NCI-H748 (cell line): ENCODE measurements at regions not wholly inside any gene's neighbourhood (a gene's known extent, or its start where the extent isn't known, plus 50 kb on each side); places are given as distances from the start of the nearest gene placed in this dataset.
"Not testable (repeated sequence)": the region's sequence is repeated elsewhere in the genome, so short reads cannot be mapped to it uniquely, and the experiment has no call there.

ENCODE experiments used
- DNase-seq: peaks from one replicate; lab custom pipeline; 2025; ENCODE audit not compliant: unreplicated experiment; lab: John Stamatoyannopoulos, UW

DNA sequence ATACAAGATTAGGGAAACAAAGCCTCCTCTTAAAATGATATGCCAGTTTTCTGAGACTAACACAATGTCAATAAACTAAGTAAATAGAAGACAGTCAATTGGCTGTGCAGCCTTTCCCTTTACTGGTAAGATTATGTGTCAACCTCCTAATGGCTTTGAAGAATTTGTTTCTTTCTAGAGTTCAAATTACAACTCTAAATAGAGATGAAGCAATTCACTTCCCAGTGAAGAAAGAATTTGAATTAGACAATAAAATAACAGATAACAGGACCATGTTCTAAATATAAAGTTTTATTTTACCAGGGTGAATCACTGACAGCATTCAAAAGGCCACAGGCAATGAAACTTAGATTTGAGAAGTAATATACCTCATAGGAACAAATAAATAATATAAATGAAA, 680.3 kb downstream of the PLA2G4A start:
- peak; percentile 66 for DNase-seq

DNA sequence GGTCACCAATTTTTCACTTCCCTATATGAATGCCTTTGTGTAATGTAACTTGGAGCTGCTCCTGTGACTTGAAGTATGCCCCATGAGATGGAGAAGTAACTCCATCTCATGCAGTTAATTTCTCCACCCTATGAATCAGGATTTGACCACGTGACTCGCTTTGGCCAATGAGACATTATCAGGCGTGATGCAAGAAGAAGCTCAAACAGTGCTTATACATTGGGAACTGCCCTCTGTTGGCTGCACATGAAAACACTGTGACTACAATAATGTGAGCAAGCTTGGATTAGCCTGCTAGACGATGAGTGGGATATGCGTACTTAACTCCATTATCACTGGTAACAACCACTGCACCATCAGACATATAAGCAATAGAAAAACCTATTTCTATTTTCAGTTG, 684.4 kb downstream of the PLA2G4A start:
- no peak for DNase-seq

DNA sequence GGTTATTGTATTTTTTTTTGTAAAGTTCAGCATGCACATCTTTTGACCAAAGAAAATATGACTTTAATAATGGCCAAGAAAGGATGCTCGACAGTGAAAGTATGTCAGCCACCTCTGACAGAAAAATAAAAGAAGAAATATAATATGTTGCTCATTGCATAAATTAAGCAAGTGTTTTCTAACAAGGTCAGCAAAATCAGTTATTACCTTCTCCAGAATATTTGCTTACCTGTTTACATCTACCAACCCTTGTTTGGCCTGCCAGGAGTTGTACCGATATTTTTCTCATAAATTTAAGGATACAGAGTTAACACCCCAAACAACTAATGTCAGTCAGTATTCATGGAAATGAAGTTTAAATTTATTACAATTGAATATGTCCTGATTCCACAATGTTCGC, 685.4 kb downstream of the PLA2G4A start:
- DNase-seq, result no peak

DNA sequence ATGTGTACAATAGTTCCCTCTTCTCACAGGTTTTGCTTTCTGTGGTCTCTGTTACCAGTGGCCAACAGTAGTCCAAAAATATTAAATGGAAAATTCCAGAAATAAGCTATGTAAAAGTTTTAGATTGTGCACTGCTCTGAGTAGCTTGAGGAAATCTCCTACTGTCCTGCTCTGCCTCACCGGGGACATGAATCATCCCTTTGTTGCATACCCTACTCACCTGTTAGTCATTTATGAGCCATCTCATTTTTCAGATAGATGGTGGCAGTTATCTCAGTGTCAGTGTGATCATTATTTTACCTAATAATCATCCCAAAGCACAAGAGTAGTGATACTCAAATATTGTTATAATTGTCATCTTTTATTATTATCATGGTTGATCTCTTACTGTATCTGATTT, 688.1 kb downstream of the PLA2G4A start:
- peak; percentile 70 for DNase-seq

DNA sequence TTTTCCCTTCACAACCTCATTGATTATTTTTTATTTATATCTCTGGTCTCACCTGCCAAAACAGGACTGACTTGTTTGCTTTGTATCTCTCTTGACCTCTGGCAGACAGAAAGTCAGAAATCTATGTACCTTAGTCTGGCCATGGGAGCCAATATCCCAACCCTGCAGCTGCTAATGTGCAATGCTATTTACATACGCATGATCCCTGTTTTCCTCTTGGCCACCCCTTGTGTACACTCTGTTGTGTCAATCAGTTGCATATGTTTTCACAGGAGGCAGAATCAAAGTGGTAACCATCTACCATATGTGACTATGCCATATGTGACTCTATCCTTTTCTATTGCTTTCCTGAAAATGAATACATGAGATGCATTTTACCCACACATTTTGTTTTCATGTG, 688.8 kb downstream of the PLA2G4A start:
- peak; percentile 96 for DNase-seq

DNA sequence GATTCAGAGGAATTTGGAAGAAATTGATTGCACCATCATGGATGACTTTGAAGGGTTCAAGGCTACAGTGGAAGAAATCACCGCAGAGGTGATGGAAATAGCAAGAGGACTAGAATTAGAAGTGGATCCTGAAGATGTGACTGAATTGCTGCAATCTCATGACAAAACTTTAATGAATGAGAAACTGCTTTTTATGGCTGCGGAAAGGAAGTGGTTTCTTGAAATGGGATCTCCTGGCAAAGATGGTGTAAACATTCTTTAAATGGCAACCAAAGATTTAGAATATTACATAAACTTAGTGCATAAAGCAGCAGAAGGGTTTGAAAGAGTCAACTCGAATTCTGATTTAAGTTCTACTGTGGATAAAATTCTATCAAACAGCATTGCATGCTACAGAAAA, 698.6 kb downstream of the PLA2G4A start:
- no peak for DNase-seq

DNA sequence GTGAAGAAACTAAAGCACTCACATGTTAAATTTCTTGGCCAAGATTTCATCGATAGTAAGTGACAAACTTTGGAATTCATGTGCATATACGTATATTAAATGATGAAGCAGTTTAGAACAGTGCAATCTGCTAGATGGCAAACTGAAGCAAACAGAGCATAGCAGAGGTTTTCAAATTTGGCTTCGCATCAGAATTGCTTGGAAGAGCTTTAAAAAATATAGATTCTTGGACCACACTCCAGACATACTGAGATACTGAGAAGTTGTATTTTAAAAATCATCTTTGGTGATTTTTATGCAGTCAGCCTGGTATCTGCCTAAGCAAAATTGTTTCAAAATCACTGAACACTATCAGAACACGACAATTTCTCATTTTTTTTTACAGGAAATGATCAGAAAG, 709.2 kb downstream of the PLA2G4A start:
- no peak for DNase-seq

DNA sequence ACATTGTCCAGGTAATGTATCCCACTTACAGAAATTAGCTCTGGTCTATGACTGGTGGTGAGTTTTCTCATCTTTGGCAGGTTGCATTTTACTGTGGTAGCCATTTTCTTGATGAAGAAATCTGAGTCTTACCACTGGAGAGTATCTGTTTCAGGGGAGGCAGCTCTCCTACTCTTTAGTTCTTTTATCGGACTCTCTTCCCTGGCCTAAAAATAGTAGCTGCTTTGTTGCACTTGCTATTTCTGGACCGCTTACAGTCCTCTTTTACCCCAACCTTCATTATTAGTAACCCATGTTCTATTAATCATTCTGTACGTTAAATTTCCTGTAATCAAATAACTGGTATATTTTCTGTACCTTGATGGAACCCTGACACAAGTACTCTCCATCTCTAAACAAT, 720.8 kb downstream of the PLA2G4A start:
- no peak for DNase-seq

DNA sequence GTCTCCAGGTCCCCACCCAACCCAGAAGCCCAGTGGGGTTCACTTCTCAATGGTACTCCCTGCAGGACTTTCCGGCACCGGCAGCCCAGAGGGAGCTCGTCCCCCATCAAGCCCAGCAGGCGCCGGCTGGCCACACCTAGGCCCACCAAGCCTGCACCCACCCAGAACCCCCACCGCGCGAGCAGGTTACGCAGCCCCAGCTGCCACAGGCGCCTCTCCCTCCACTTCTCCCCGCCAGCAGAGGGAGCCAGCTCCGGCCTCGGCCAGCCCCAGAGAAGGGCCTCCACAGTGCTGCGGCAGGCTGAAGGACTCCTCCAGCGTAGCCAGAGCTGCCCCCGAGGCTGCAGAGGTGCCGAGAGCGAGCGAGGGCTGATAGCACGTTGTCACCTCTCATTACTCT, 722.3 kb downstream of the PLA2G4A start:
- DNase-seq, result no peak

DNA sequence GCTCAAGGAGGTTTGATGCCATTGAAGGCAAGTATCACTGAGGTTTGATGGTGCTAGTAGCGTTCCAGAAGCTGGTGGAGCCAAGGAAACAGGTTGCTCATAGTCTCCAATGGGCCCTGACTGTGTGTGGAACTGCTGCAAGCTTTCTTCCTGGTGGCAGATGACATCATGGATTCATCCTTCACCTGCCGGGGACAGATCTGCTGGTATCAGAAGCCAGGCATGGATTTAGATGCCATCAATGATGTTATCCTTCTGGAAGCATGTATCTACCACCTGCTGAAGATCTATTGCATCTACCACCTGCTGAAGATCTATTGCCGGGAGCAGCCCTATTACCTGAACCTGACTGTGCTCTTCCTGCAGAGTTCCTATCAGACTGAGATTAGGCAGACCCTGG, 734.4 kb downstream of the PLA2G4A start:
- DNase-seq, result no peak

DNA sequence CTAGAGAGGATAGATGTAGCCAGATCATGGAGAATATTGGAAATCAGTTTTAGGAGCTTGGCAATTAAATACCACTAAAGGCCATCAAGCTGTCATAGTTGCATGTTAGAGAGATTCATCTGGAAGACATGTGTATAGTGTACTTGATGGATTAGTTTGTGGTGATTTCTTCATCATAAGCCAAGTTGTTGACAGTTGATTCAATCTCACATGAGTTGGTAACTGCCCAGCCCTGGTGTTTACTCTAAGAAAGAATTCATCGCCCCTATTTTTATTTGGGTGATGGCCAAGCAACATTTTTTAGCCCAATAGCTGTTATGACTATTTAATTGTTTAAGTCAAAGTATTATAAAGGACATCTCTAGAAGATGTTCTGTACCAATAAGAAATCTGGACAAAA, 737.6 kb downstream of the PLA2G4A start:
- no peak for DNase-seq

DNA sequence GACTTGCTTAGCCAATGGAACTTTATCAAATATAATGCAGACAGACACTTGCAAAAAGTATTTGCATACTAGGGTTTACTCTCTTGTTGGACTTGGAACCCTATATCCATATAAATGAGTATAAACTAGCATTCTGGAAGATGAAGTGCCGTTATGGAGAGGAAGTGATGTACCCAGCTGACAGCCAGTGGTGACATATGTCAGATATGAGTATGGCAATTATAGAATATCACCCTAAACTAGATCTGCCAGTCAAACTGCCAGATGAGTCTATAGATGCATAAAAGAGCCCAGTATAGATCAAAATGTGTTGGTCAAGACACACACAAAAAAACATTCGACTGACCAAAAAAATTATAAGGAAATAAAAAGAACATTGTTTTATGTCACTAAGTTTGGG, 739.3 kb downstream of the PLA2G4A start:
- no peak for DNase-seq

DNA sequence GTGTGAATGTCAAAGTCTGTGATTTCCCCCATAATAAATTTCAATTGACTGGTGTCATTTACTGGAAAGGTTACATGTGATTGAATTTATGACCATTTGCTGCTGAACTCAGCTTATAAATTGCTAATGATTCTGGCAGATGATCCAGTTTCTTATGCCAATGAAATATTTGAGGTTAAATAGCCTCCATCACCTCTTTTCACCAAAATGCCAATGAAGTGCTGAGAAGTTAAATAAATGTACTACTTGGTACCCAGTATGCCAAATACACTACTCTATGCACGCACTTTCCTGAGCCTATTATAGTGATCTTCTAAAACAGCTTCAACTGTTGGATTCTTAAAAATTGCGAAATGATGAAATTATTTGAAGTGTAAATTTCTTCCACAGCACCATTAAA, 741.4 kb downstream of the PLA2G4A start:
- no peak for DNase-seq

DNA sequence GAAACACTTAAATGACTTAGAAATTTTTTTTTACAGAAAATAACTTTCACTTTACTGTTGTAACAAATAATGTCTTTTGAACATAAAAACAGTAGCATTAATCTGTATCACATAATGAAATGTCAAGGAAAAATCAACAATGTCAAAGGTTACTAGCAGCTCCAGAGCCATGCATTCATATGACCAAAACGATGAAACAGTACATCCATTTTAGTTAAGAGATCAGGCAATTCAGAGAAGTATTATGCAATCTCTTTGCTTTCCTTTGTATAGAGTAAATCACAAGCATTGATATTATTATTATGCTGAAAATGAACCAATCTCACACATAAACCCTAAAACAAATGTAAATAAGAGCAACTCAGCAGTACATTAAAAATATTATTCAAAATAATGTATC, 748.9 kb downstream of the PLA2G4A start:
- no peak for DNase-seq

DNA sequence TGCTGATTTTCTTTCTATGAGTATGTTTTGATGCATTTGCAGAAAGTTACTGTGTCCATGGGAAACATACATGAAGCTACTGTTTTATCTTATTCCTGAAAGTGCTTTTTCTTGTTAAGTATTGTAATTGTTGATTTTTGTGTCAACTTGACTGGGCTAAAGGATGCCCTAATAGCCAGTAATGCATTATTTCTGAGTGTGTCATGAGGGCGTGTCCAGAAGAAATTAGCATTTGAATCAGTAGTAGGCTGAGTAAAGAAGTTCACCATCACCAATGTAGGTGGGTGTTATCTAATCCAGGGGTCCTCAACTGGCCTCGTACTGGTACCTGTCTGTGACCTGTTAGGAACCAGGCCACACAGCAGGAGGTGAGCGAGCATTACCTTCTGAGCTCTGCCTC, 760.2 kb downstream of the PLA2G4A start:
- DNase-seq, result no peak

DNA sequence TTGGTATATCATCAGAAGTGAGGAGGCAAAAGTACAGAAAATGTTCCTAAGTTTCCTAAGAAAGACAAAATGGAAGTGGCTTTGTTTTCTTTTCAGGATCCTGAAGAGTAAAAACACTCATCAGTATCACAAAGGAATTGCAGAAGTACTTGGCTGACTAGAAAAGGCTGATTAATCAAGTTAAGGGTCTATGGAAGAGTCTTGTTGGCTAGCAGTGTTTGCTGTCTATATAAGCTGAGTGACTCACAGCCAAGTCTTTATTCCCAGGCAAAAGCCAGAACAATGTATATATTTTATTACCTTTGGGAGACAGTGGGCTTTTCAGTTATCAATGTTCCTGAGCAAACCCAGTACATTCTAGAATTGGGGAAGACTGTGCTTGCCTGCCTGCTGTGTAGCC, 777.0 kb downstream of the PLA2G4A start:
- DNase-seq, result peak; percentile 17

DNA sequence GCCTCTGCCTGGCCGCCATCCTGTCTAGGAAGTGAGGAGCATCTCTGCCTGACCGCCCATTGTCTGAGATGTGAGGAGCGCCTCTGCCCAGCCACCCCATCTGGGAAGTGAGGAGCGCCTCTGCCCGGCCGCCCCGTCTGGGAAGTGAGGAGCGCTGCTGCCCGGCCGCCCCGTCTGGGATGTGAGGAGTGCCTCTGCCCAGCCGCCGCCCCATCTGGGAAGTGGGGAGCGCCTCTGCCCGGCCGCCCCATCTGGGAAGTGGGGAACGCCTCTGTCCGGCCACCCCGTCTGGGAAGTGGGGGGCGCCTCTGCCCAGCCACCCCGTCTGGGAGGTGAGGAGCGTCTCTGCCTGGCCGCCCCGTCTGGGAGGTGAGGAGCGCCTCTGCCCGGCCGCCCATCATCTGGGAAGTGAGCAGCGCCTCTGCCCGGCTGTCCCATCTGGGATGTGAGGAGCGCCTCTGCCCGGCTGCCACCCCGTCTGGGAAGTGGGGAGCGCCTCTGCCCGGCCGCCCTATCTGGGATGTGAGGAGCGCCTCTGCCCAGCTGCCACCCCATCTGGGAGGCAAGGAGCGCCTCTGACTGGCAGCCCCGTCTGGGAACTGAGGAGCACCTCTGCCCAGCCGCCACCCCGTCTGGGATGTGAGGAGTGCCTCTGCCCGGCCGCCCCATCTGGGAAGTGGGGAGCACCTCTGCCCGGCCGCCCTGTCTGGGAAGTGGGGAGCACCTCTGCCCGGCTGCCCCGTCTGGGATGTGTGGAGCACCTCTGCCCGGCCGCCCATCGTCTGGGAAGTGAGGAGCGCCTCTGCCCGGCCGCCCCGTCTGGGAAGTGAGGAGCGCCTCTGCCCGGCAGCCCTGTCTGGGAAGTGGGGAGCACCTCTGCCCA, 787.3 kb downstream of the PLA2G4A start:
- not testable (repeated sequence) for DNase-seq

DNA sequence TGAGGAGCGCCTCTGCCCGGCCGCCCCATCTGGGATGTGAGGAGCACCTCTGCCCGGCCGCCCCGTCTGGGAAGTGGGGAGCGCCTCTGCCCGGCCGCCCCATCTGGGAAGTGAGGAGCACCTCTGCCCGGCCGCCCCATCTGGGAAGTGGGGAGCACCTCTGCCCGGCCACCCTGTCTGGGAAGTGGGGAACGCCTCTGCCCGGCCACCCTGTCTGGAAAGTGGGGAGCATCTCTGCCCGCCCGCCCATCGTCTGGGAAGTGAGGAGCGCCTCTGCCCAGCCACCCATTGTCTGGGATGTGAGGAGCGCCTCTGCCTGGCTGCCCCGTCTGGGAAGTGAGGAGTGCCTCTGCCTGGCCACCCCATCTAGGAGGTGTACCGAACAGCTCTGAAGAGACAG, 788.1 kb downstream of the PLA2G4A start:
- DNase-seq, result not testable (repeated sequence)

DNA sequence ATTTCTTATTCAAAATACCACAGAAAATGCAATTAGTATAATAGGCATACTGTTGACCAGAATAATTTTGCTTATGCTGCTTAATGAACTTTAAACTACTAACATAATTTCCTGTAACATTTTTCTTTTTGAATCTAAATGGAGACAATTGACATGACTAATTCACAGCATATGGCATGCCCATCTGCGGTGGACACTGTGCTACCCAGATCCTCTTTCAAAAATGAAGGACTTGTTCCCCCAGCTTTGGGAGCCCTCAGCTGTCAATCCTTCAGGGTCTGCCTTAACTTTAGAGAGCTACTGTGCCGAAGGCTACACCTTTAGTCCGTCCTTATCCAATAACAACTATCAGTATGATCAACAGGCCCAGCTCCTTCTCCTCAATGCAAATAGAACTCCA, 789.0 kb downstream of the PLA2G4A start:
- no peak for DNase-seq

DNA sequence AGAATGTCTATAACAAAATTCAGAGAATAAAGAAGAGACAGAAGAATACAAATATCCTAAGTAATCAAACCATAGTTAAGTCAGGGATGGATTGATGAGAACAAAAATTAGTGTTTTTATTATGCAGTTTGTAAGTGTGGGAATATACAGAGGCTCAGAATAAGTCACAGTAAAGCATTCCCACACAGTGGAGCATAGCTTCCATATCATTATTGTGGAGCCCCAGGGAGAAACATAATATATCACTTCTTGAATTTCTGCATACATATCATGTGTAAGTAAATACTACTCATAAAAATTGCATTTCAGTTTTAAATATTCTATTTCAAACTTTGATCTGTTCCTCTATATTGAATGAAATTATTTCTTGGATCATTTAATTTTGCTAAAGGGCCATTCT, 790.4 kb downstream of the PLA2G4A start:
- DNase-seq, result no peak

DNA sequence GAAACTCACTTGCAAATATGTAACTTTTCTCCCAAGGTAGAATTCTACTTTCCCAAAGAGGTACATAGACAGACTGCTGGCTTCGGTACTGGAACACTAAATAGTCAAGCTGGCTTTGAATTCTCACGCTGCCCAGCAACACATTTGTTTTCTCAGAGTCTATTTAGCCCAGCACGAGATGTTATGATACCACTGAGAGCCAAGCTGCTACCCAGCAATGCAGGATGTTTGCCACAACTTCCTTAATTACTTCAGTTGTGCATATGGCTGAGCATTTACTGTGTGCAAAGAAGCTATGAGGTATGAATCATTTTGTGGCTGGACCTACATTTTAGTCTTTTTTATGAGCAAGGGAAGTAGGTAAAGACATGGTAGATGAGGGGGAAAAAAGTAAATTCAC, 793.2 kb downstream of the PLA2G4A start:
- no peak for DNase-seq

DNA sequence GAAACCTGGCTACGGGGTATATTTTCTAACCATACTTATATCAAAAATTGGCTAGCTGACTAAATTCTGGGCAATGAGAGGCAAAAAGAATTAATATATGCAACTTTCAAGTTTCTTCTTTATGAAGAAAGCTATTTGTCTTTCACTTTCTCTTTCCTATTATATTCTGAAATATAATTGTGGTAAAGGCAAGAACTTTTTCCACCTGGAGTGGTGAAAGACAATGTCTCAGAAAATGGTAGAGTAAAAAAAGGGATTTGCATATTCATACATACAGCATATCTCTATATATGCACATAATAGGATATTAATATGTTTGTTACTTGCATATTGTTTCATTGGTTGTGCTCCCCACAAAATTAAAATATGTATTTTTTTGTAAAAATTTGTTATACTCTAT, 793.8 kb downstream of the PLA2G4A start:
- no peak for DNase-seq
